ENCODE measurements at regions not wholly inside any gene's neighbourhood (a gene's known extent, or its start where the extent isn't known, plus 50 kb on each side); places are given as distances from the start of the nearest gene placed in this dataset.

DNA sequence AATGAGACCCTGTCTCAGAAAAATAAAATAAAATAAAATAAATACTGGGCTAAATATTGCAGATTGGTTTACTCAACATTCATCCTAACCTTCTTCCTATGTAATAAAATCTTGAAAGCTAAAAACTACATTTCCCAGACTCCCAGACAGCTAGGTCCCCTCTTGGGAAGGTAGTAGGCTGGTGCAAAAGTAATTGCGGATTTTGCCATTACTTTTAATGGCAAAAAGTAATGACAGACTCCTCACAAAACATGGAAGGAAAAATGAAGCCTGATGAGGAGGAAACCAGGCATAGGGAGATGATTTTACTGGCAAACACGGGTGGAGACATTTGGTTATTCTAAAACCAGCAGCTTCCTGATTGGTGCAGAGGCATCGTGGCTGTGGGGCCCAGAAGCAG, 70.6 kb upstream of the E2F3 start:
- H3K36me3 Mint-ChIP-seq (ENCODE audit: low read depth) = peaks cover 9% of the 10 kb centered on the region
- ChIA-PET POLR2A (interaction anchor here (1.0 to 4.2 kb wide), 3 partner anchors 11 to 70 kb away, joined by 3 to 30 read pairs (median 4); partner anchors contain the start of gene E2F3), CTCF (interaction anchor here (1.2 to 2.0 kb wide), 2 partner anchors 11 to 73 kb away, joined by 3 to 6 read pairs; no protein-coding TSS in a partner anchor)
- H3K4me1 Mint-ChIP-seq (ENCODE audit: low read depth) = peaks cover 18% of the 10 kb centered on the region
- ATAC-seq = no peak
- H3K27ac Mint-ChIP-seq = no peak overlapping the region
- no peaks in the 10 kb centered on the region for H3K9me3 Mint-ChIP-seq (ENCODE audit: insufficient read depth)
- H3K4me3 Mint-ChIP-seq = no peak overlapping the region
- H3K27me3 Mint-ChIP-seq (ENCODE audit: low read depth) = no peaks in the 10 kb centered on the region
- DNase-seq = no peak

DNA sequence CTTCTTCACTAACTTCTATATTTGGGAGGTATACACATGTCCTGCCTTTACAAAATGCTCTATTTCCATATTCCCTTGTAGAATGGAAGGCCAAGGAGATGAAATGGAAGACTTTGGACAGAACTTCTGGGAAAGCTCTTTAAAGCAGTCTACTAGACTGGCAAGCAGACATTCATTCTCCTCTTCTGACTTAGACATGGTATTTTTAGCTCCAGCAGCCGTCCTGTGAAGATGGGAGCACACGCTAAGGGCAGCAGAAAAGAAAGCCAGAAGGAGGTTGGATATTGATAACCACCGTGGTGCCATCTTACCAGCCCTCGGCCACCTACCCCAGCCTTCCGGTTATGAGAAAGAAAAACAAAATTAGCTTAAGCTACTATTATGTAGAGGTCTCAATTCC, 70.1 kb upstream of the E2F3 start:
- ChIA-PET POLR2A (interaction anchor here (0.7 to 4.2 kb wide), 4 partner anchors 11 to 72 kb away, joined by 3 to 30 read pairs (median 4); partner anchors contain the start of gene E2F3), CTCF (interaction anchor here (1.2 to 2.0 kb wide), 2 partner anchors 12 to 73 kb away, joined by 3 to 6 read pairs; no protein-coding TSS in a partner anchor)
- Mint-ChIP-seq H3K36me3 (ENCODE audit: low read depth) (peaks cover 9% of the 10 kb centered on the region), H3K4me1 (ENCODE audit: low read depth) (peaks cover 24% of the 10 kb centered on the region), H3K9me3 (ENCODE audit: insufficient read depth) (no peaks in the 10 kb centered on the region), H3K27ac (no peak overlapping the region), H3K27me3 (ENCODE audit: low read depth) (no peaks in the 10 kb centered on the region), H3K4me3 (no peak overlapping the region)
- ATAC-seq (no peak), DNase-seq (no peak)

DNA sequence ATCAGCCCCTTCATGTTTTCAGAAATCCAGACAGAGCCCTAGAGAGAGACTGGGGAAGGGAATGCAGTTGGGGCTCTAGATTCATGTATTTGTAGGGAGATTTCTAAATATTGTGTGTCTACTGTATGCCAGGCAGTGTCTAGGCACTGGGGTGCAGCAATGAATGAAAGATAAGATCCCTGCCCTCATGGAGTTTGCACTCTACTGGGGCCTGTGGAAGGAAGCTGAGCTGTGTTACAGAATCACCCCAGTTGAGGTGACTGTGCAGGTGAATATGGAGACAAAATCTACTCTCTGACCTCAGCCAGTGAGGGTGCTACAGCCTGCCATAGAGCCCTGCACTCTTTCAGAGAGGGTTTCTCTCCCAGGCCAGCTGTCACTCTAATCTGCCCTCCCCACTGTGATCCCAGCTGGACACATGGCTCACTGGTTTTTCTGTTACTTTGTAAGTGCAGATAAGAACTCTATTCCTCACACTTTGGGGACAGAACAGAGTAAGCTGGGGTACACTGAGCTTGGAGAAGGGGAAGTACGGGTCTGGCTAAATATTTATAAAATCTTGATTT, 69.2 kb upstream of the E2F3 start:
- no peak for DNase-seq
- peaks cover 9% of the 10 kb centered on the region for H3K36me3 Mint-ChIP-seq (ENCODE audit: low read depth)
- peaks cover 29% of the 10 kb centered on the region for H3K4me1 Mint-ChIP-seq (ENCODE audit: low read depth)
- CTCF ChIA-PET = interaction anchor here (1.2 to 2.0 kb wide), 2 partner anchors 13 to 72 kb away, joined by 3 to 6 read pairs; no protein-coding TSS in a partner anchor
- POLR2A ChIA-PET = interaction anchor here (0.7 to 4.2 kb wide), 2 partner anchors 12 to 71 kb away, joined by 3 to 30 read pairs; no protein-coding TSS in a partner anchor
- H3K27me3 Mint-ChIP-seq (ENCODE audit: low read depth) = no peaks in the 10 kb centered on the region
- H3K4me3 Mint-ChIP-seq = no peak overlapping the region
- H3K9me3 Mint-ChIP-seq (ENCODE audit: insufficient read depth) = no peaks in the 10 kb centered on the region
- H3K27ac Mint-ChIP-seq = no peak overlapping the region
- ATAC-seq = no peak

DNA sequence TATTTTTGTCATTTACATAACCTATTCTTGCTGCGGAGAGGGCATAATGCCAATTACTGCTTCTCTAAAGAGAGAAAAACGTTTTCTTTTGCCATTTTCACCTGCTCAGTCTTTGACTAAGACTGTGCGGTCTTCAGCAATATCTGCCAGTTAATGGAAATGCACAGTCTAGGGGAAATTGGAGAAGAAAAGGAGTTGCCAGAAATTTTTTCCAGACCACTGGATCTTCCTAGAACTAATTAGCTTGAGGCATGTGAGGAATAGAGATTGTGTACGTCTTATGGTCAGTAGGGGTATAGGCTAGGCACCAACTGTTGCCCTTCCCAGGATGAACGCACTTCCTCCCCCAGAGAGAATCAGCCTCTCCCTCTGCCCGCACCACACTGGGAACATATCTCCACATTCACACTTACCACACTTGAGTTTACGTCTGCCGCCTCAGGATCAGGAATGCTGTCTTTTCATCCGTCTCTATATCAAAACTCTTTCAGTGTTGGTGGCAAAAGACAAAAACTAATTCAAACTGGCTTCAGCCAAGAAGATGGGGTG, 67.9 kb upstream of the E2F3 start:
- ChIA-PET CTCF (interaction anchor here (1.5 to 2.4 kb wide), 2 partner anchors 14 to 71 kb away, joined by 5 to 8 read pairs; no protein-coding TSS in a partner anchor), POLR2A (interaction anchor here (4.2 kb wide), 1 partner anchor 14 kb away, joined by 30 read pairs; no protein-coding TSS in a partner anchor)
- no peak overlapping the region for H3K4me3 Mint-ChIP-seq
- ATAC-seq = no peak
- no peaks in the 10 kb centered on the region for H3K27me3 Mint-ChIP-seq (ENCODE audit: low read depth)
- H3K36me3 Mint-ChIP-seq (ENCODE audit: low read depth) = peaks cover 9% of the 10 kb centered on the region
- peaks cover 31% of the 10 kb centered on the region for H3K4me1 Mint-ChIP-seq (ENCODE audit: low read depth)
- DNase-seq = no peak
- H3K27ac Mint-ChIP-seq = no peak overlapping the region
- no peaks in the 10 kb centered on the region for H3K9me3 Mint-ChIP-seq (ENCODE audit: insufficient read depth)

DNA sequence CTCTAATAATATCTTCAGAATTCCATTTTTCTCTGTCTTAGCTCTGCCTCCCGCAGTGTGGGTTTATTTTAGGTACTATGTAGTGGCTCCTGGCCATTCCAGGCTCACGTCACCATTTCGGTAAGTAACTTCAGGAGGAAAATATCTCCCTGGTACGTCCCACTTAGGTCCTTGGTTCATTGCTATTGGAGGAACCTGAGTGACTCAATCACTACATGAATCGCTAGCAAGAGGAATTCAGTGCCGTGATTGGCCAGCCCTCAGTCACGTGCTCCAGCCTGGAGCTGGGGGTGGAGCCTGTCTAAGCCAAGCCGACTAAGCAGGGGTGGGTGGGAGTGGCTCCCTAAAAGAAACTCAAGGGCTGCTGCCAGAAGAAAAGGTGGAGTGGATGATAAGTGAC, 67.3 kb upstream of the E2F3 start:
- ChIA-PET CTCF (interaction anchor here (1.5 to 2.4 kb wide), 2 partner anchors 14 to 70 kb away, joined by 5 to 8 read pairs; no protein-coding TSS in a partner anchor), POLR2A (interaction anchor here (4.2 to 4.3 kb wide), 2 partner anchors 14 to 15 kb away, joined by 30 to 45 read pairs; no protein-coding TSS in a partner anchor)
- Mint-ChIP-seq H3K27me3 (ENCODE audit: low read depth) (no peaks in the 10 kb centered on the region), H3K4me3 (no peak overlapping the region), H3K27ac (no peak overlapping the region), H3K36me3 (ENCODE audit: low read depth) (peaks cover 9% of the 10 kb centered on the region), H3K4me1 (ENCODE audit: low read depth) (peaks cover 31% of the 10 kb centered on the region), H3K9me3 (ENCODE audit: insufficient read depth) (no peaks in the 10 kb centered on the region)
- ATAC-seq = no peak
- DNase-seq = no peak

DNA sequence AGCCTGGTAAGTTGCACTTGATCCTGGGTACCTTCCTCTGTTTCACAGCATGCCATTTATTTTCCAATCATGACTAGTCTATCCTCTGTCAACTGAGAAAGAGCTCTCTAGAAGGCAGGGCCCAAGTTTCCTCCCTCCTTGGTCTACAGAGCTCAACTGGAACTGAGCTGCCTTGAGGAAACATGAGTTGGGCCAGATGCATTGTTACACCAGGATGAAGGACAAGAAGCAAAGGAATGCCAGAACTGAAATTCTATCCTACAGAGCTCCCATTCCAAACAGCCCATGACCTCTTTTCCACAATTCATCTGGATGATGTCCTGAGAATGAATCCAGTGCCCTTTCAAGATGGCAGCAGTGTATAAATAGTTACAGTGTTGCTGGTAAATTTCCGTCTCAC, 66.7 kb upstream of the E2F3 start:
- Mint-ChIP-seq H3K4me1 (ENCODE audit: low read depth) (peaks cover 31% of the 10 kb centered on the region), H3K27ac (peak overlapping the region; percentile 48), H3K4me3 (no peak overlapping the region), H3K9me3 (ENCODE audit: insufficient read depth) (no peaks in the 10 kb centered on the region), H3K27me3 (ENCODE audit: low read depth) (no peaks in the 10 kb centered on the region), H3K36me3 (ENCODE audit: low read depth) (peaks cover 11% of the 10 kb centered on the region)
- ATAC-seq (no peak), DNase-seq (no peak)
- CTCF ChIA-PET = interaction anchor here (1.1 to 2.4 kb wide), 3 partner anchors 8 to 70 kb away, joined by 3 to 8 read pairs (median 5); no protein-coding TSS in a partner anchor
- POLR2A ChIA-PET = interaction anchor here (0.6 to 4.3 kb wide), 2 partner anchors 15 to 19 kb away, joined by 3 to 45 read pairs; no protein-coding TSS in a partner anchor

DNA sequence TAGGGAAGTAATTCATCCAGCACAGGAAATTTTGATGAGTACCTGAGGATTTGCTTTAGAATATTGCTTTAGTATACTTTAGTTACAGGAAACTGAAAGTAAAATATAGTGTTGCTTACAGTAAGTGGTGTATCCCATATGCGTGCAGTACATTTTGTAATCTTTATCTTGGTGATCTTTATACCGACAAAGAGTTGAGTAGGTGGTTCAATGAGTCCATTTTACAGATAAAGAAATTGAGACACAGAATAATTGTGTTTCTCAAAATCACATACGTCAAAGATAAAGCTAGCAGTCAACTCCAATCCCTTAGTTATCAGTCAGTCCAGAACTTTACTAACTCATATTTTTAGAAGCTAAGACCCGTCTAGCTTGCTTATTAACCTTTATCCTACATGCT, 65.8 kb upstream of the E2F3 start:
- ChIA-PET POLR2A (interaction anchor here (0.6 to 4.3 kb wide), 4 partner anchors 16 to 191 kb away, joined by 3 to 45 read pairs (median 4); no protein-coding TSS in a partner anchor), CTCF (interaction anchor here (1.1 to 2.4 kb wide), 5 partner anchors 9 to 68 kb away, joined by 3 to 9 read pairs (median 8); no protein-coding TSS in a partner anchor)
- DNase-seq = no peak
- peaks cover 31% of the 10 kb centered on the region for H3K4me1 Mint-ChIP-seq (ENCODE audit: low read depth)
- H3K27me3 Mint-ChIP-seq (ENCODE audit: low read depth) = no peaks in the 10 kb centered on the region
- ATAC-seq = peak; percentile 86
- peaks cover 11% of the 10 kb centered on the region for H3K36me3 Mint-ChIP-seq (ENCODE audit: low read depth)
- no peaks in the 10 kb centered on the region for H3K9me3 Mint-ChIP-seq (ENCODE audit: insufficient read depth)
- H3K27ac Mint-ChIP-seq = peak overlapping the region; percentile 75
- peak overlapping the region; percentile 44 for H3K4me3 Mint-ChIP-seq

DNA sequence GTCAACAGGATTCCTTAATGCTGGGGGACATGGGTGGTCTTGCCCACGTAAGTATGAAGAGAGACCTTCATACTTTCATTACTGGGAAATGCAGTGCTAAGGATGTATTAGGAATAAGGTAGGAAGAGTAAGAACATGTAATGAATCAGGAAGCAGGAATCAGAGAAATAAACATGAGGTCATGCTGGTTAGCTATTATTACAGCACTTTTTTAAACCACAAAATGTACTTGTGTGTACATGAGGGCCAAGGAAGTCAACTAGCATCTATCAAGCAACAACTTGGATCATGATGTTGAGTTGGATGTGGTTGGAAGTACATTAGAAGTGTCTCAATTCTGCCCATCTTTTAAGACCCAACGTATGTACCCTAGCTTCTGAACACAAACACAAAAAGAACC, 63.5 kb upstream of the E2F3 start:
- no peak overlapping the region for H3K4me3 Mint-ChIP-seq
- ATAC-seq (no peak), DNase-seq (no peak)
- peaks cover 32% of the 10 kb centered on the region for H3K4me1 Mint-ChIP-seq (ENCODE audit: low read depth)
- CTCF ChIA-PET = interaction anchor here (0.8 to 1.4 kb wide), 2 partner anchors 47 to 61 kb away, joined by 3 read pairs; no protein-coding TSS in a partner anchor
- POLR2A ChIA-PET = interaction anchor here (4.3 kb wide), 1 partner anchor 18 kb away, joined by 45 read pairs; no protein-coding TSS in a partner anchor
- H3K36me3 Mint-ChIP-seq (ENCODE audit: low read depth) = peaks cover 11% of the 10 kb centered on the region
- no peaks in the 10 kb centered on the region for H3K9me3 Mint-ChIP-seq (ENCODE audit: insufficient read depth)
- no peaks in the 10 kb centered on the region for H3K27me3 Mint-ChIP-seq (ENCODE audit: low read depth)
- no peak overlapping the region for H3K27ac Mint-ChIP-seq

DNA sequence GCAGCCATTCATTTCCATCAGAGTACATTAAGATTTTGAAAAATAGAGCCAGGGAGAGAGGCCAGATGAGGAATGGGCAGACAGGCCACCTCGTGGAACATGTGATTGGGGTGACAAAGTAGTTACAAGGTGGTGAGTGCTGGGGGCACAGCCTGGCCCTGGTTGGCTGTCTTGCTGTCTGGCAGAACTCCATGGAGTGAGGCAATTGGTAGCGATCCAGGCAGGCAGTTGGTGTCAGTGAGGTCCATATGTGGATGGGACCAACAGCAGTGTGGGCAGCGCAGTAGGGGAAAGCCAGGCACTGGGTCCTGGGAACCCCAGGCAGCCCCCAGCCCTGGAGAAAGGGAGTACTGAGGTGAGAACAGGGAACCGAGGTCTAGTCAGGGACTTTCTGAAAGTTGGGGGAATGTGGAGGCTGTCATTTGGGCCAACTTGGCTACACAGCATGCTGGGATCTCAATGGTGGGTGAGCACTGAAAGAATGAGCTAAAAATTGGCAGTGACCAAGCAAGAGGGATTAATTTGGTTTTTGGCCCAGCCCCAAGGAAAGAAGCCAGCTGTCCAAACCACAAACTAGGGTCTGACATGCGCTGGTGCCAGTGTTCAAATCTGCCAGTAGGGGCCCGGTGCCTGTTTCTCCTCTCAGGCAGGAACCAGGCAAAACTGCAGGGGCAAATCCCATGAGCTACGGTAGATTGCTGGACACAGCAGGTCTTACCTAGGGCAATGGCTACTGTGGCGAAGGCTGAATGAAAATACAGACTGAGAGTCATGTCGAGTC, 61.4 kb upstream of the E2F3 start:
- no peak for ATAC-seq
- no peak for DNase-seq
- CTCF ChIA-PET = interaction anchor here (0.8 kb wide), 1 partner anchor 15 kb away, joined by 3 read pairs; no protein-coding TSS in a partner anchor
- POLR2A ChIA-PET = interaction anchor here (1.3 to 3.2 kb wide), 2 partner anchors 20 to 25 kb away, joined by 6 to 19 read pairs; no protein-coding TSS in a partner anchor
- Mint-ChIP-seq H3K27ac (no peak overlapping the region), H3K4me1 (ENCODE audit: low read depth) (peaks cover 45% of the 10 kb centered on the region), H3K27me3 (ENCODE audit: low read depth) (no peaks in the 10 kb centered on the region), H3K9me3 (ENCODE audit: insufficient read depth) (no peaks in the 10 kb centered on the region), H3K4me3 (no peak overlapping the region), H3K36me3 (ENCODE audit: low read depth) (peaks cover 7% of the 10 kb centered on the region)

DNA sequence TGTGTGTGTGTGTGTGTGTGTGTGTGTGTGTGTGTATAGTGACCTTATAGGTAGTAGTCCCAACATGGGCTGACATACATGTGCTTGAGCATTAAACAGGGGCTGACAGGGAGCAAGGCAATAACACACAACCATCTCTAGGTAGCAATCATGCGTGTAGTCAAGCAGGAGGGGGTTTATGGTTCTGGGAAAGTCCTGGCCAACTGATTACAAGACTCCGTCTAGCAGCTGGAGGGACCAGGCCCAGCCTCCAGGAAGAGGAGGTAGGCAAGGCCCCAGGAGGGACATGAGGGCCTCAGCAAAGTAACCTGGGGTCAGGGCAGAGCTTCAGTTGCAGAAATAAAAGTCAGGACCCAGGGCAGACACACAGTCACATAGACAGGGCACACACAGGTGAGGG, 60.6 kb upstream of the E2F3 start:
- H3K27me3 Mint-ChIP-seq (ENCODE audit: low read depth) = no peaks in the 10 kb centered on the region
- POLR2A ChIA-PET = interaction anchor here (1.3 to 3.2 kb wide), 2 partner anchors 21 to 25 kb away, joined by 6 to 19 read pairs; no protein-coding TSS in a partner anchor
- peaks cover 36% of the 10 kb centered on the region for H3K4me1 Mint-ChIP-seq (ENCODE audit: low read depth)
- ATAC-seq (no peak), DNase-seq (no peak)
- H3K27ac Mint-ChIP-seq = peak overlapping the region; percentile 41
- CTCF ChIA-PET = interaction anchor here (0.8 kb wide), 1 partner anchor 16 kb away, joined by 3 read pairs; no protein-coding TSS in a partner anchor
- no peaks in the 10 kb centered on the region for H3K9me3 Mint-ChIP-seq (ENCODE audit: insufficient read depth)
- peaks cover 5% of the 10 kb centered on the region for H3K36me3 Mint-ChIP-seq (ENCODE audit: low read depth)
- no peak overlapping the region for H3K4me3 Mint-ChIP-seq

DNA sequence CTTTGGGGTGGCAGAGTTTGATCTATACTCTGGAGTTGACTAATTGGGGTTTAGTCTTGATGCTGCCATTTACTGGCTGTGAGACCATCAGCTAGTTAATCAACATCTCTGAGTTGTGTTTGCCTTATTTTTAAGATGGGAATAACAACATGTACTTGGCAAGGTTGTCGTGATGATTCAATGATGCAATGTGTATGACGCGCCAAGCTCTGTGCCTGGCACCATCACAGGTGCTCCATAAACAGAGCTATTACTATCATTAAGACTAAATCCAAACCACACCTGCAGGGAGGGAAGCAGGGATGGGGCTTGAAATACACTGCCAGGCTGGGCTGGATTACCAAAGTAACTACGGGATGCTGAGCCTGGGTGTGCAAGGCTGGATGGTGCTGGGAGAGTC, 60.1 kb upstream of the E2F3 start:
- no peak overlapping the region for H3K27ac Mint-ChIP-seq
- H3K36me3 Mint-ChIP-seq (ENCODE audit: low read depth) = peaks cover 5% of the 10 kb centered on the region
- no peaks in the 10 kb centered on the region for H3K27me3 Mint-ChIP-seq (ENCODE audit: low read depth)
- no peak overlapping the region for H3K4me3 Mint-ChIP-seq
- peaks cover 34% of the 10 kb centered on the region for H3K4me1 Mint-ChIP-seq (ENCODE audit: low read depth)
- DNase-seq (no peak), ATAC-seq (no peak)
- H3K9me3 Mint-ChIP-seq (ENCODE audit: insufficient read depth) = no peaks in the 10 kb centered on the region
- ChIA-PET CTCF (interaction anchor here (1.3 to 2.2 kb wide), 2 partner anchors 63 to 186 kb away, joined by 4 read pairs; no protein-coding TSS in a partner anchor), POLR2A (interaction anchor here (1.3 to 3.2 kb wide), 2 partner anchors 22 to 24 kb away, joined by 6 to 19 read pairs; no protein-coding TSS in a partner anchor)
